NT2/D1 (cell line): ENCODE measurements at regions not wholly inside any gene's neighbourhood (a gene's known extent, or its start where the extent isn't known, plus 50 kb on each side); places are given as distances from the start of the nearest gene placed in this dataset.

Experiments used
- YY1 ChIP-seq: IDR thresholded peaks from 2 replicates; pipeline ENCODE4 v1.6.1; 2011; ENCODE audit not compliant: insufficient read length, insufficient read depth
- ZNF274 ChIP-seq: IDR thresholded peaks from 2 replicates; pipeline ENCODE4 v1.6.1; 2011; ENCODE audit warnings: mild to moderate bottlenecking, low read depth, low read length

DNA sequence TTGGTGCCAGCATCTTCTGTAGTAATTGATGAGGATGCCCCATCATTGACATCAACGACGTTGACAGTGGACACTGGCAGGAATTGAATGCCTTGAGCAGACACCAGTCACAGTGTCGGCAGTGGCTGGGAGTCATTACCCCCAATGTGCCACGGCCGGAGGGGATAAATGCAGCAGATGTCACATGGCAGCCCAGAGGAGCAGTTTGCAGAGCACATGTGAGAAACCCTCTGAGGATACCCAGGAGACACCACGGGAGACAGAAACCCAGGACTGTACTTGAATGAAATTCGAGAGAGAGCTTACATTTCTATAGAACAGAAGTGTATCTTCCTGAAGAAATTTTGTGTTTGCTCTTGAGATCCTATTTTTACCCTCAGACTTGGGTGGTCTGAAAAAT, 409.1 kb upstream of the TNP1 start:
- TF ChIP-seq YY1 (no peak), ZNF274 (no peak)
